ENCODE measurements at regions not wholly inside any gene's neighbourhood (a gene's known extent, or its start where the extent isn't known, plus 50 kb on each side); places are given as distances from the start of the nearest gene placed in this dataset.

- Histone ChIP-seq H3K27ac (no peak overlapping the region), H3K4me3 (no peak overlapping the region)
These were observed 59.8 kb upstream of the GPM6A start for GRCh38 chr4:175871774-175872405.

- Histone ChIP-seq H3K4me3 (no peak overlapping the region), H3K27ac (no peak overlapping the region)
These were observed 61.6 kb upstream of the GPM6A start for GRCh38 chr4:175873707-175874106.

GRCh38 chr4:175874306-175874705 lies 62.2 kb upstream of the GPM6A start:
- H3K27ac ChIP-seq, result no peak overlapping the region
- no peak overlapping the region for H3K4me3 ChIP-seq

GRCh38 chr4:175875993-175876771 lies 64.1 kb upstream of the GPM6A start:
- H3K4me3 ChIP-seq, result no peak overlapping the region

GRCh38 chr4:175882891-175883290 lies 70.8 kb upstream of the GPM6A start:
- H3K4me3 ChIP-seq, result no peak overlapping the region
- no peak overlapping the region for H3K27ac ChIP-seq

More at GRCh38 chr4:175875993-175876771, 64.1 kb upstream of the GPM6A start:
- no peak overlapping the region for H3K27ac ChIP-seq

GRCh38 chr4:175884048-175884447 lies 72.0 kb upstream of the GPM6A start:
- Histone ChIP-seq H3K27ac (no peak overlapping the region), H3K4me3 (no peak overlapping the region)

GRCh38 chr4:175891231-175891630 lies 79.2 kb upstream of the GPM6A start:
- H3K27ac ChIP-seq, result no peak overlapping the region
- no peak overlapping the region for H3K4me3 ChIP-seq

- no peak overlapping the region for H3K4me3 ChIP-seq
- no peak overlapping the region for H3K27ac ChIP-seq
These were observed 79.8 kb upstream of the GPM6A start for GRCh38 chr4:175891851-175892250.

GRCh38 chr4:175905925-175906324 lies 93.9 kb upstream of the GPM6A start:
- H3K4me3 ChIP-seq, result no peak overlapping the region

GRCh38 chr4:175906384-175906783 lies 94.3 kb upstream of the GPM6A start:
- no peak overlapping the region for H3K27ac ChIP-seq

More at GRCh38 chr4:175905925-175906324, 93.9 kb upstream of the GPM6A start:
- H3K27ac ChIP-seq, result no peak overlapping the region

GRCh38 chr4:175910700-175911099 lies 98.6 kb upstream of the GPM6A start:
- Histone ChIP-seq H3K27ac (no peak overlapping the region), H3K4me3 (no peak overlapping the region)

More at GRCh38 chr4:175906384-175906783, 94.3 kb upstream of the GPM6A start:
- H3K4me3 ChIP-seq, result no peak overlapping the region

- Histone ChIP-seq H3K27ac (no peak overlapping the region), H3K4me3 (no peak overlapping the region)
These were observed 104.7 kb upstream of the GPM6A start for GRCh38 chr4:175916626-175917351.

GRCh38 chr4:175927121-175927520 lies 115.1 kb upstream of the GPM6A start:
- Histone ChIP-seq H3K4me3 (no peak overlapping the region), H3K27ac (no peak overlapping the region)

GRCh38 chr4:175929441-175929840 lies 117.4 kb upstream of the GPM6A start:
- no peak overlapping the region for H3K4me3 ChIP-seq
- H3K27ac ChIP-seq, result no peak overlapping the region

- H3K4me3 ChIP-seq, result no peak overlapping the region
- no peak overlapping the region for H3K27ac ChIP-seq
These were observed 117.9 kb upstream of the GPM6A start for GRCh38 chr4:175929932-175930331.

GRCh38 chr4:175930471-175930870 lies 118.4 kb upstream of the GPM6A start:
- H3K4me3 ChIP-seq, result no peak overlapping the region
- no peak overlapping the region for H3K27ac ChIP-seq

GRCh38 chr4:175932116-175932515 lies 120.1 kb upstream of the GPM6A start:
- Histone ChIP-seq H3K27ac (no peak overlapping the region), H3K4me3 (no peak overlapping the region)

GRCh38 chr4:175934506-175934905 lies 122.4 kb upstream of the GPM6A start:
- Histone ChIP-seq H3K4me3 (no peak overlapping the region), H3K27ac (no peak overlapping the region)

GRCh38 chr4:175935016-175935661 lies 123.1 kb upstream of the GPM6A start:
- no peak overlapping the region for H3K4me3 ChIP-seq
- H3K27ac ChIP-seq, result no peak overlapping the region

All from skin epidermis (tissue), 12 donors.